ENCODE measurements at regions not wholly inside any gene's neighbourhood (a gene's known extent, or its start where the extent isn't known, plus 50 kb on each side); places are given as distances from the start of the nearest gene placed in this dataset.
A peak's percentile ranks its signal among the peaks of the same experiment; 100 is the strongest.

GRCh38 chr4:60019180-60019579 is 1180.9 kb upstream of the ADGRL3 start:
- DNase-seq (ENCODE audit: low spot score) (no peak), ATAC-seq (0 out of 2 replicates have a peak, but pooled peaks have one; percentile 30)
- ChIA-PET POLR2A (no interaction called here), CTCF (no interaction called here)
- no peak overlapping the region for H3K27ac Mint-ChIP-seq
- TF ChIP-seq MLX (CRISPR knock-in tag; IDR thresholded peaks at IDR 0.05) (no peak), ZNF232 (CRISPR knock-in tag; IDR thresholded peaks at IDR 0.05) (no peak), CTCF (IDR thresholded peaks at IDR 0.05) (no peak)
- H3K9me3 Mint-ChIP-seq: no peaks in the 10 kb centered on the region
- H3K4me3 Mint-ChIP-seq: no peak overlapping the region
- H3K27me3 Mint-ChIP-seq (ENCODE audit: low read depth): no peaks in the 10 kb centered on the region
- H3K36me3 Mint-ChIP-seq: no peaks in the 10 kb centered on the region
- peaks cover 14% of the 10 kb centered on the region for H3K4me1 Mint-ChIP-seq

- POLR2A ChIA-PET: no interaction called here
- H3K9me3 Mint-ChIP-seq: no peaks in the 10 kb centered on the region
These were observed 1180.2 kb upstream of the ADGRL3 start for GRCh38 chr4:60019946-60020345.

More at GRCh38 chr4:60019946-60020345, 1180.2 kb upstream of the ADGRL3 start:
- Mint-ChIP-seq H3K27me3 (ENCODE audit: low read depth) (no peaks in the 10 kb centered on the region), H3K27ac (no peak overlapping the region), H3K36me3 (no peaks in the 10 kb centered on the region), H3K4me3 (no peak overlapping the region), H3K4me1 (peaks cover 14% of the 10 kb centered on the region)
- DNase-seq (ENCODE audit: low spot score) (no peak), ATAC-seq (no peak)
- TF ChIP-seq ZNF532 (CRISPR knock-in tag; IDR thresholded peaks at IDR 0.05; ENCODE audit: borderline replicate concordance) (no peak), MLX (CRISPR knock-in tag; IDR thresholded peaks at IDR 0.05) (no peak), ZNF512 (CRISPR knock-in tag; IDR thresholded peaks at IDR 0.05; ENCODE audit: borderline replicate concordance) (no peak), TEAD4 (CRISPR knock-in tag; IDR thresholded peaks at IDR 0.05) (no peak), CREM (CRISPR knock-in tag; IDR thresholded peaks at IDR 0.05) (no peak), FOXK1 (CRISPR knock-in tag; IDR thresholded peaks at IDR 0.05) (no peak), E2F1 (CRISPR knock-in tag; IDR thresholded peaks at IDR 0.05) (no peak)
- CTCF ChIA-PET: no interaction called here

Measured in WTC11 (cell line).